Stimulated activated CD4-positive, alpha-beta T cell treated with anti-CD3 and anti-CD28 coated beads, Interleukin-15, amount 100 ng/mL, for 48 hours (primary cell): ENCODE measurements at regions not wholly inside any gene's neighbourhood (a gene's known extent, or its start where the extent isn't known, plus 50 kb on each side); places are given as distances from the start of the nearest gene placed in this dataset.
"Not testable (repeated sequence)": the region's sequence is repeated elsewhere in the genome, so short reads cannot be mapped to it uniquely, and the experiment has no call there.

Experiments
- DNase-seq, 2 donors: peaks; one replicate each; pipeline ENCODE4 v3.0.0-alpha.2; 2020; ENCODE audit warnings: low read depth in 2 of 2

DNA sequence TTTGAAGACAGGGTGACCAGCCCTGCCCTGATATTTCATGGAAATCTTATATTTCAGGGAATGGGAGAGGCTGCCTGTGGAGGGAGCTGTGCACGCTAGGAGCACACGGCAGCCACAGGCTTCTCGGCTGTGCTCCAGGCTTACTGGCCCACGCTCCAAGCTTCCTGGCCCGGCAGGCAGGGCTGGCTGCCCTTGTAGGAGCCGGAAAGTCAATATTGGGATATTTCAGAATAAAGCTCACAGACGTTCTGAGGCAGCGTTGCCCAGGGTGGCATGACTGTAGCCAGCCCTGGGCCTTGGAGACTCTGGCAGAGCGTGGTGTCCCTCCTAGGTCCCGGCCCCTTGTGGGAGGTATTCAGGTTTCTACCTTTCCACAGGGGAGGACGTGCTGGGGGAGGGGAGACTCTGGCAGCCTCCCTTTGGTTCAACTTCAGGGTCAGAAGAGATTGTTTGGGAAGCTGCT is 95.6 kb downstream of the NPIPB11 start:
- no peak for DNase-seq

DNA sequence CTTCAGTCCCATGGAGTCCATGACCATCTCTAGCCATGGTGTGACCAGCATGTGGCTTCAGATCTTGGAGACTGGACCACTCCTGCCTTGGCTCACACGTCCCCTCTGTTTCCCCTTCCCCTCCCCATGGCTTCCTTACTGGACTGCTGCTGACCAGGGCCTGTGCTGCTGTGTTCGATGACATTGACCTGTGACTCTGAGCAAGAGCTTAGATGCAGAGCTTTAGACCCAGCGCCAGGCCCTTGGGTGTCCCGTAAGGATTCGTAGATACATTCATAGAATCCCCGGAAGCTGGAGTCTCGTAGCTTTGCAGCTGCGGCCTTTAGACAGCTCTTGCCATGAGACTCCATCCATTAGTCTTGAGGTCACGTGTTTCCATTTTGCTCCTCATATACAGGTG is 96.3 kb downstream of the NPIPB11 start:
- DNase-seq, result not testable (repeated sequence)

DNA sequence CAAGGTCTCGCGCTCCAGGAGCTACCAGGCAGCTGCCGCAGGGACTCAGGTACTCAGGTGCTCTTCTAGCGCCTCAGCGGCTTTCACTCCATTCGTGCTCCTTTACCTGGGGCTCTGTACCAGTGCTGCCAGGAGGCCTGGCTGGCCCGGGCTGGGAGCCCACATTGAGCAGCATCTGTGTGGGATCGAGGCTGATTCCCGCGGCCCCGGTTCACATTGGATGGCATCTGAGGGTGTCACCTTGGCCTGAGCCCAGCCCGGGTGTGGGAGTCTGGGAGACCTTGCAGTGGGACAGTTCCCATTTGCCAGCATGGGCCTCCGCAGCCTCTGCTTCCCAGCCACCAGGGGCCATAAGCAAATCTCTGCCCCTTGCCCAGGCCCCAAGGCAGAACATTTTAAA is 96.9 kb downstream of the NPIPB11 start:
- DNase-seq, result not testable (repeated sequence)

DNA sequence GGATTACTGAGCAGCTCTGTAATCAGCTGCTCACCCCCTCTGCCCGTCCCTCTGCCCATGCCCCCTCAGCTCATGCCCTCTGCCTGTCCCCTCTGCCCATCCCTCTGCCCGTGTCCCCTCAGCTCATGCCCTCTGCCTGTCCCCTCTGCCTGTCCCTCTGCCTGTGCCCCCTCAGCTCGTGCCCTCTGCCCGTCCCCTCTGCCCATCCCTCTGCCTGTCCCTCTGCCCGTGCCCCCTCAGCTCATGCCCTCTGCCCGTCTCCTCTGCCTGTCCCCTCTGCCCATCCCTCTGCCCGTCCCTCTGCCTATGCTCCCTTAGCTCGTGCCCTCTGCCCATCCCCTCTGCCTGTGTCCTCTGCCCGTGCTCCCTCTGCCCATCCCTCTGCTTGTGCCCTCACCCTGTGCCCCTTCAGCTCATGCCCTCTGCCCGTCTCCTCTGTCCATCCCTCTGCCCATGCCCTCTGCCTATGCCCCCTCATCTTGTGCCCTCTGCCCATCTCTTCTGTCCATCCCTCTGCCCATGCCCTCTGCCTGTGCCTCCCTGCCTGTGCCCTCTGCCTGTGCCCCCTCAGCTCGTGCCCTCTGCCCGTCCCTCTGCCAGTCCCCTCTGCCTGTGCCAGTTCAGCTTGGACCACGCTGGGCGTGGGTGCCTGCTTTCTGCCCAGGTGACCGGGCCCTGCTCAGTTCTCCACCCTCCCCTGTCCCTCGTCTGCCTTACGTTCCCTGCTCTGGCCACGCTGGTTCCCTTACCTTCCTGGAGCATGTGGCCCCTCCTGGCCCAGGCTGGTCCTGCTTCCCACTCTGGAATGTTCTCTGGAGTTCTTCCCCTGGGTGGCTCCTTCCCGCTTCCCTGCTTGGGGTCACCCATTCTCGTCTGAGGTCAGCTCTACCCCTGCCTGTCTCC is 97.6 kb downstream of the NPIPB11 start:
- DNase-seq, result no peak

DNA sequence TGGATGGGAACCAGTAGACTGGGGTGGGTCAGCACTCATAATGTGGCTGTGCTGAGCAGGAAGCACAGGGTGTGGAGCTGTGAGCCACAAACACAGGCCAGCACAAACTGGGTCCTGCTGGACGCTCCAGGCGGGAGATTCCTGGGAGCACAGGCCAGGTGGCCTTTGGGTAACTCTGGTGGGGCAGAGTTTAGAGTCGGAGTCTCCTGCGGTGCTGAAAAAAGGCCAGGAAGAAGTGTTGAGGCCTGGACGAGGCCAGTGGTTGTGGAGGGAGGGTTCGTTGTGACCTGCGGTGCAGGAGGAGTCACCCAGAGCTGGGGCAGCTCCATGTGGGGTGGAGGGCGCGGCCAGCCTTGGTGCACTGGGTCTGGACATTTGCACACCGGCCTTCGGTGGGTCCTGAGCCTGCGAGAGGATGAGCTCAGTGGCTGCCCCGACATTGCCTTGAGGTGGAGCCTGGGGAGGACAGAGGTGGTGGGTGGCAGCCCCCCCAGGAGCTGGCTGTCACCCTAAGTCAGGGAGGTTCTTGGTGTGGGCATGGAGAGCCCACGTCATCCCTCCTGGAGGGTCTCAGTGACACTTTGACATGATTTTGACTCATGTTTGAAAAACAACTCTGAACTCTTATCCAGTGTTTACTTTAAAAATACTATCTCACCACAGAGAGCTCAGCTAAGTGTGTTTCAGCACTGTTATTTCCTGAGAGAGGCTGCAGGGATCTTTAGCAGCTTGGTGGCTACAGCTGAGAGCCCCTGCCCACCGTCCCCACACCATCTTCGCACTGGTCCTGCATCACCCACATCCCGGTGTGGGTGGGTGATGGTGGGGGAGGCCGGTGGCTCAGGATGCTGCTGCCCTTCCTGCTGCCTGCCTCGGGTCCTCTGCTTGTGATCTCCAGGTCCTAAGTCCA is 98.7 kb downstream of the NPIPB11 start:
- DNase-seq, result no peak

DNA sequence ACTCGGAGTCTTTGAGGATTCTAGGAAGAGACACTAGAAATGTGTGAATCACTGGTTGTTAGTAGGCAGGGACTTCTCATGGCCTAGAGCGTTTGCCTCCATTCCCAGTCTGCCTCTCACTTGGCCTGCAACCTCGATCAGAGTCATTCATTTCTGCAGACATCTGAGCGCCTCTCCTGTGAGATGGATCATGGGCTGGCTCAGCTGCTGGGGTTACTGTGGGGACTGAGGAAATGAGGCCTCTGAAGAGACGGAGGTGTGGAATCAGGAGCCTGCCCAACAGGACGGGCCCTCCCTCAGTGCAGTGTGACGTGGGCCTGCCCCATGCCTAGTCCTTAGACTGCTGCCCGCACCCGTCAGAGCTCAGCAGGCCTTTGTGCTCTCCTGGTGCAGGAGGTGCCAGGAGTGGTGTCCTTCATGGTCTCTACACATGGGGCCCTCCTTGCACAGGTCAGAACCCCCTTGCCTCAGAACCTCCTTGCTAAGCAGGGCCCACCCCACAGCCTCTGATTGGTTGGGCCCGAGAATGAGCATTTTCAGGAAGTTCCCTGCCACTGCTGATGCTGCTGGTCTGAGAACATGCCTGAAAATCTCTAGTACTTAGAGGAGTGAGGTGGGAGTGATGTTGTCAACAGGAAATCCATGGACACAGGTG is 99.4 kb downstream of the NPIPB11 start:
- no peak for DNase-seq

DNA sequence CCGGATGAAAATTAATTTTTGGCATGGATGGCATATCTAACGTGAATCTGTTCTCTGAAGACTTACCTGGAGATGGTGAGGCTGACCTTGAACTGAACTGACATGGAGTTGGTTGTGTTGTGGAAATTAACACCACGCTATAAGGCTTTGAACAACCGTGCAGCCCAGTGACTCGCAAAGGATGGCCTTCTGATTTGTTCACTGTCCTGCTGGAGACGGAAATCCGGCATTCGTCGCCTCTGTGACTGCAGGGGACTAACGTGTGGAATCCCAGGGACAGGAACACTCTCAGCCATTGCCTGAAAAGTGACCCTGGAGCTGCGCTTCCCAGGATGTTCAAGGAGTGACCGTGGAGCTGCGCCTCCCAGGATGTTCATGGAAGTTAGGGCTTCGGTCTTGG is 100.3 kb downstream of the NPIPB11 start:
- DNase-seq, result no peak

DNA sequence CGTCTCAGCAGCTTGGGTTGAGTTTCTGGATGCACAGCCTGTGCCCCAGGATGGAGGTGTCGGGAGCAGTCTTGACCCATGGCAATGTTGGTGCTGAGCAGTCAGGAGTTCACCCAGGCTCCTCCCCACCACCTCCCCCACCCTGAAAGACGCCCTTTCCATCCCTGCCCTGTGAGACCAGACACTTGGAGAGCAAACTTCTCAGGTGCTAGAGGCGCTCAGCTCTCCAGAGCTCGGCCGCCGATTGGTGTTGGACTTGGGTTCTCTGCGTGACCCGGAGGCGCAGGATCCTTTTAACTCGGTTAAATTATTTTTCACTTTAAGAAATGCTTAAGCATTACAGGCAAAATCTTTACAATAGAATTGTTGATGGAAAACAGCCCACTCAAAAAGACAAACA is 101.5 kb downstream of the NPIPB11 start:
- DNase-seq, result not testable (repeated sequence)

DNA sequence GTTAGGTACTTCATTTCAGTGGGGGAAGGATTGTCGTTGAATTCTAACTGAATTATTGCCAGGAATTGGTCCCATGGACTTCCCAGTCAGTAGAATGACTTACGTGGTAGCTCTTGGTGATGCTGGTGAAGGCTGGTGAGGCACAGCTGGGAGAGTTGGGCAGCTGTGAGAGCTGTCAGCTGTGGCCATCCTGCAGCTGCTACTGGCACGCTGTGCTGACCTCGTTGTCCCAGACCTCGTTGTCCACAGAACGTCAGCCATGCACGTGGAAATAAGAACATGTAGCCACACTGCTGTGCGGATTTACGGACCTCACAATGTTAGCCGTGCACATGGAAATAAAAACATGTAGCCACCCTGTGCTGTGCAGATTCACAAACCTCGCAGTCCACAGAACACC is 102.3 kb downstream of the NPIPB11 start:
- no peak for DNase-seq

DNA sequence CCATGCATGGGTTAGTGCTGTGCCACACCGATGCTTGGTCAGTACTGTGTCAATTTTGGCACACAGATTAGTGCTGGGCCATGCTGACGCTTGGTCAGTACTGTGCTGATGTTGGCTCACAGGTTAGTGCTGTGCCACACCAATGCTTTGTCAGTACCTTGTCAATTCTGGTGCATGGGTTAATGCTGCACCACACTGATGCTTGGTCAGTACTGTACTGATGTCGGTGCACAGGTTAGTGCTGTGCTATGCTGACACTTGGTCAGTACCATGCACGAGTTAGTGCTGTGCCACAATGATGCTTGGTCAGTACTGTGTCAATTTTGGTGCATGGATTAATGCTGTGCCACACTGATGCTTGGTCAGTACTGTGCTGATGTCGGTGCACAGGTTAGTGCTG is 103.0 kb downstream of the NPIPB11 start:
- DNase-seq, result no peak

DNA sequence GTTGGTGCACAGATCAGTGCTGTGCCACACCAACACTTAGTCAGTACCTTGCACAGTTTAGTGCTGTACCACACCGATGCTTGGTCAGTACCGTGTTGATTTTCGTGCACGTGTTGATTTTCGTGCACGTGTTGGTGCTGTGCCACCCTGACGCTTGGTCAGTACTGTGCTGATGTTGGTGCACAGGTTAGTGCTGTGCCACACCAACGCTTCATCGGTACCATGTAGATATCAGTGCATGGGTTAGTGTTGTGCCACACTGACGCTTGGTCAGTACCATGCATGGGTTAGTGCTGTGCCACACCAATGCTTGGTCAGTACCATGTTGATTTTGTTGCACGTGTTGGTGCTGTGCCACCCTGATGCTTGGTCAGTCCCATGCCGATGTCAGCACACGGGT is 103.5 kb downstream of the NPIPB11 start:
- DNase-seq, result no peak

DNA sequence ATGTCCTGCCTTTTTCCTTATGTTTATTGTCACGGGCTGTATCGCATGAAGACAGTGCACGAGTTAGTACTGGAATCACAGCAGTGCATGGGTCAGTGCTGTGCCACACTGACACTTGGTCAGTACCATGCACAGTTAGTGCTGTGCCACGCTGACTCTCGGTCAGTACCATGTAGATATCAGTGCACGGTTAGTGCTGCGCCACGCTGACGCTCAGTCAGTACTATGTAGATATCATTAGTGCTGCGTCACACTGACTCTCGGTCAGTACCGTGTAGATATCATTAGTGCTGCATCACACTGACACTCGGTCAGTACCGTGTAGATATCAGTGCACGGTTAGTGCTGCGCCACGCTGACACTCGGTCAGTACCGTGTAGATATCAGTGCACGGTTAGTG is 104.1 kb downstream of the NPIPB11 start:
- not testable (repeated sequence) for DNase-seq

DNA sequence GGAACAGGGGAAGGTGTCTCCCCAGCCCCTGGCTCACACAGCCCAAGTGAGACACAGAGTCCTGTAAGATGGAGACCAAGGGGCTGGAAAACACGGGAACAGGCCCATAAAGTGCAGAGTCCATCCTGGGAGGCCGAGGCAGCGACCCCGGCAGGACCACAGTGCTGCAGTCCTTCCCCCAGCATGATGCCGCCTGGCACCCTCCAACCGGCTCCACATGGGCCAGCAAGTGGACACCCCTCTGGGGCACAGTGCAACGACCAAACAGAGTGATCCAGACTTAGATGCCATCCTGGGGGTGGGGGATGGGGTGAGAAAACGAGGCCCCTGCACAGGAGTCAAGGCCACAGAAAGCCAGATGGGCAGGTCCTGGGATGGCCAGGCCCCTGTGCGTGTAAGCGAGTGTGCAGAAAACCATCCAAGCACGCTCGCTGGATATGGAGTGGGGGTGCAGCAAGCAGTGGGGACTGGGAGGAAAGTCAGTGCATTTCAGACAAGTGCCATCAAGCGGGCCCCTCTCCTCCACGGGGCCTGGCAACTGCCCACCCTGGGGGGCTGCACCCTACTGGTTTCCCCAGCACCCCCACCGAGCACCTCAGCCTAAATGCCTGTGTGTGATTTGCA is 104.7 kb downstream of the NPIPB11 start:
- not testable (repeated sequence) for DNase-seq

DNA sequence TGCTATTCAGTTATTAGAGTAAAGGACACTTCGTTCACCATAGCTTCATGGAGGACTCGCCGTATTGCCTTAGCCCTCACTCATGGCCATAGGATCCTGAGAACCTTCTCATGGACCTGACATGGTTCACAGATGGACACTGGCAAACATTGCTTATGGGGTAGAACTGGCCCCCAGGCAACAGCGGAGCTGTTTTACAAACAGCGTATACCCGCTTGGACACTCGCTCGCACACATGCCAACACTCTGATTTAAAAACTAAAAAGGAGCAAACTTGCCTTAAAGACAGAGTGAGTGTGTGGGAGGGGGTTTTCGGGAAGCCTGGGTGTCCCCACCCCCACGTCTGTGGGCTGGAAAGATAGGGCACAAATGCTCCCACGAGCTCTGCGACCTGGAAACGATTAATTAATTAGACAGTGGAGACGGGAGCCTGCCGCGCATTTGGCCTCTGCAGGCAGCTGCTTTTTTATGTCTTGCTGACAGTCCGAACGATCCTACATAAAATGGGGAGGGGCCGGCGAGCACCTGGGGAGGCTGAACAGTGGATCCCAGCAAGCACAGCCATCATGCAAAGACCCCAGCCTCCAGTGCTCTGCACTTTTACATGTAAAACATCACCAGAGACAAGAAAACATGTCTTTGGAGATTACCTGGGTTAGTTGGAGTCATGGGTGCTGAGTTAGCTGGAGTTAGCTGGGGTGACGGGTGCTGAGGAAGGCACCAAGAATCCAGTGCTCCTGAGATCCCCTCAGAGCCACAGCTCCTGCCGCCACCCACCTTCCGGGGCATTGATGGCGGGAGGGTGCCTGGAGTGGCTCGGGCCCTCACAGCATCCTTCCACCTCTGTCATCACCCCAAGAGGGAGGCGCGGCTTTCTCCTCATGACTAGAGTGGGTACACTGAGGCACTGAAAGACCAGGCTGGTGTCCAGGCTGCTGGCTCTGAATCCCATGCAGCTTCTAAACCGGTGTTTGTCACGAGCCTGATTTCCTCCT is 105.7 kb downstream of the NPIPB11 start:
- DNase-seq, result not testable (repeated sequence)

DNA sequence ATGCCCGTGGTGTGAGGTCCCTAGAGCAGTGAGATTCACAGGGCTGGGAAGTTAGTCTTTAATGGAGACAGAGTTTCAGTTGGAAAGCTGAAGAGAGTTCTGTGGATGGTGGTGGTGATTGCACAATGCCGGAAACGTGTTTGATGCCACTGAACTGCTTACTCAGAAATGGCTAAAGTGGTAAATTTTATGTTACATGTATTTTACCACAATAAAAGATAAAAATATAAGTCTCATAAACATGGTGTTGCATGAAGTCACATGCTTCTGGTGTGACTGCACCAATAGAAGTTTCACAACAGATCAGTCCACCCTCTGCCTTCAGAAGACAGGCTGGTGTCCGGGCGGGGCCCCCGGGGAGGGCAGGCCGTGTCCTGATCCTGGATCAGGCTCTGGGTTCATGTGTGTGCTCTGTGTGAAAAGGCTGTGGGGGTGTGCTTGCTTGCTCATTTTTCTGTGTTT is 106.5 kb downstream of the NPIPB11 start:
- not testable (repeated sequence) for DNase-seq

DNA sequence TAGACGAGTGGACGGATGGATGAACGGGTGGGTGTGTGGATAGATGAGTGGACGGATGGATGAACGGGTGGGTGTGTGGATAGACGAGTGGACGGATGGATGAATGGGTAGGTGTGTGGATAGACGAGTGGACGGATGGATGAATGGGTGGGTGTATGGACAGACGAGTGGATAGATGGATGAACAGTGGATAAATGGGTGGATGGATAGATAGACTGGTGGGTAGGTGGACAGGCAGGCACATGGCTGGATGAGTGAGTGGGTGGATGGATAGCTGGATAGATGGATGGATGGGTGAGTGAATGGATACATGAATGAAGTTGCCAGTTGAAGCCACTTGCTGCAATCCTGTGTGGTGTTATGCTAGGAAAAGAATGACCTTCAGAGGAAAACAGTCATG is 107.5 kb downstream of the NPIPB11 start:
- DNase-seq, result not testable (repeated sequence)

DNA sequence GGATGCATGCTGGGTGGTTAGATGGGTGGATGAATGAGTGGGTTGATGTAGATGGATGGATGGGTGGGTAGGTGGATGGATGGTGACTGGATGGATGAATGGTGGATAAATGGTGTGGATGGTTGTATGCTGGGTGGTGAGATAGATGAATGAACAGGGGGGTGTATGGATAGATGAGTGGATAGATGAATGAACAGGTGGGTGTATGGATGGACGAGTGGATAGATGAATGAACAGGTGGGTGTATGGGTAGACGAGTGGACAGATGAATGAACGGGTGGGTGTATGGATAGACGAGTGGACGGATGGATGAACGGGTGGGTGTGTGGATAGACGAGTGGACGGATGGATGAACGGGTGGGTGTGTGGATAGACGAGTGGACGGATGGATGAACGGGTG is 108.2 kb downstream of the NPIPB11 start:
- DNase-seq, result not testable (repeated sequence)

DNA sequence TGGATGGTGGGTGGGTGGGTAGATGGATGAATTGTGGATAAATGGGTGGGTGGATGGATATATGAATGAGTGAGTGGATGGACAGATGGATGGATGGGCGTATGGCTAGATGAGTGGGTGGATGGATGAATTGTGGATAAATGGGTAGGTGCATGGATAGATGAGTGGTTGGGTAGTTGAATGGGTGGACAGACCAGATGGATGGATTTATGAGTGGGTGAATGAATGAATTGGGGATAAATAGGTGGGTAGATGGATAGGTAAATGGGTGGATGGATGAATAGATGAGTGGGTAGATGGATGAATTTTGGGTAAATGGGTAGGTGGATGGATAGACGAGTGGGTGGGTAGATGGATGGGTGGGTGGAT is 108.7 kb downstream of the NPIPB11 start:
- not testable (repeated sequence) for DNase-seq

DNA sequence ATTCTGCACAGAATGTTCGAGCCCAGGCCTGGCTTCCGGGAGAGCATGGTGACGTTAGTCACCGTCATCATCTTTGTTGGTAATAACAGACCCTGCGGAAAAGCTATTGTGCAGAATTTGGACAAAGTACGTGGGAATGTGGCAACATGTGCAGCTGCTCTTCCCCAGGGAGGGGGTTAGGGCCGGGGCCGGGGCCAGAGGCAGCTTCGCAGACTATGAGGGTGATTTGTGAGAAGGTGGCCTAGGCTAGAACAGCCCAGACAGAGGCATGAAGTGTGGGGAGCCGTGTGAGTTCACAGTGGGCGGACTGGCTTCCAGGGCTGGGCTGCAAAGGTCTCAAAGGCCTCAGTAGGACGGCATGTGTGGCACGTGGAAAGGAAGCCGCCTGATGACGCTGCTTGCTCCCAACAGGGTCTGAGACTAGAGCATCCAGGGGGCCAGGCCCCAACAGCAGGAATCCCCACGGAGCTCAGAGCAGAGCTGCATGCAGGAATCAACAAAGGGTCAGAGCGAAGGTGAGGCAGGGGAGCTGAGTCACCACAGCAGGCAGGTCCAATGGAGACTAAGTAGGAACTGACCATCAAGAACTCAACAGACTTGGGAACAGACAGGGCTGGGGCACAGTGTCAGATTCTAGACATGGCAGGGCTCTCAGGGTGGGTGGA is 109.2 kb downstream of the NPIPB11 start:
- DNase-seq, result not testable (repeated sequence)

DNA sequence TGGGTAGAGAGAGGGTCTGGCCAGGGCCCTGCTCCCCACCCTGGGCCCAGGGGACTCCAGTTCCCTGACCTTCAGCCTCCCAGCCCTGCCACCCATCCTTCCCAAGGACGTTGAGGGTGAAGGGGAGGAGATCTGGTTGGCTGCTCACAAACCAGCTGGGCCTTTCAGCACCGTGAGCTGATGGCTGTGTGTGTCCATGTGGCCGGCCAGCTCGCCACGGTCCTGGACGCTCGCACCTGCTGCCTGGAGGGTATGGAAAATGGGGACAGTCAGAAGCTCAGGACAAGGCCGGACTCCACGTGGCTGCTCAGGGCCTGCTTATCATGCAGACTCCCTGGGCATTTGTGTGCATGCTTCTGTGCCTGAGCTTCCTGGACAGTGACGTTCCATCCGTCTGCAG is 110.3 kb downstream of the NPIPB11 start:
- DNase-seq, result not testable (repeated sequence)
